Muscle of leg (tissue), 3 donors: ENCODE measurements at regions not wholly inside any gene's neighbourhood (a gene's known extent, or its start where the extent isn't known, plus 50 kb on each side); places are given as distances from the start of the nearest gene placed in this dataset.

ENCODE experiments used
- DNase-seq: peaks from one replicate; pipeline ENCODE4 v3.0.0; 2013
- H3K27ac ChIP-seq: one replicate; pipeline ENCODE4 v1.5.1; 2013; ENCODE audit warnings: mild to moderate bottlenecking, low read length, control low read depth
- H3K27me3 ChIP-seq: one replicate; pipeline ENCODE4 v1.6.1; 2013; ENCODE audit warnings: low read length; ENCODE audit not compliant: control insufficient read depth, insufficient read depth
- H3K36me3 ChIP-seq: one replicate; pipeline ENCODE4 v1.6.1; 2013; ENCODE audit warnings: low read length; ENCODE audit not compliant: control insufficient read depth, insufficient read depth
- H3K4me1 ChIP-seq: one replicate; pipeline ENCODE4 v1.6.1; 2013; ENCODE audit warnings: low read length; ENCODE audit not compliant: control insufficient read depth, insufficient read depth
- H3K4me3 ChIP-seq: one replicate; pipeline ENCODE4 v1.5.1; 2013; ENCODE audit warnings: low read length, control low read depth
- H3K9me3 ChIP-seq: replicated peaks from 2 replicates; pipeline ENCODE4 v1.6.1; 2013; ENCODE audit warnings: low read depth, low read length; ENCODE audit not compliant: control insufficient read depth
- WGBS: methylation state at CpG from one replicate; pipeline ENCODE4 v1.1.5; 2013; ENCODE audit warnings: missing lambda C conversion rate; ENCODE audit not compliant: insufficient coverage; 5-methylcytosine and 5-hydroxymethylcytosine counted together

DNA sequence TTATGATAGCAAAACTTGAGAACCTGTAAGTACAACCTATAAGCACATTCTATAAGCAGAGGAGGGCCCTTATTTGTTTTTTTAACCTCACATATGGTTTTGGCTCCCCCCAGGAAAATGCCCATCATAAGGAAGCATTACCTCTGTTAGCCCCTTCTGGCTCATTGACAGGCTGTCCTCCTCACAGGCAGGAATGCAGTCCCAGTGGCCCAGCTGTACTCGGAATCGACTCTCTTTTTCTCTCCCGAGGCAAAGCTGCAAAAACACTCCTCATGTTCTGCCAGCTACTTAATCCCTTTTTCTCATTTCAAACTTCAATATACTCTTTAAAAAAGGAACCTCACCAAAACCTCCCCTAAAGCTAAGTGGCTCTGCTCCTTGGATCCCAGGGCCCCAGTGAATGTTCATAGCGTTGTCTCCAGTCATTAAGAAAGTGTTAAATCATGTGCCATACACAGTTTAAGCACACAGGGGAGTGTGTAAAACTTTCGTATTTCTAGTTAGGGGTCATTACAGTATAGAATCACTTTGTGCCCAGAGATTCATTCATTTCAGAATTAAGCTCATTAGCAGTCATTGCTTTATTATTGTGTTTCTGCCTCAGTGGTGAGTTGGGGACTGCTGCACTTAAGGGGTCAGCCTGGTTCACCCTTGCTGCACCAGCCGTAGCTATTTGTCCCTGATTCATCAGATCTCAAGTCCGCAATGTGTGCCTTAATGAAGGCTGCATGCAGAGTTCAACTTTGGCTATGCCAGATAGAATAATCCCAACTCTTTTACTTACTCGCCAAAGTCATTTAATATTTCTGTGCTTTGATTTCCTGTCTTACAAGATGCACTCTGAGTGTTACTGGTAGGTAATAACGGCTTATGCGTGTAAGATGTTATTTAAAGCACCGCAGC lies 57.6 kb downstream of the JRKL start:
- Histone ChIP-seq H3K36me3 (no peaks in the 10 kb centered on the region), H3K27ac (no peak overlapping the region), H3K4me1 (no peaks in the 10 kb centered on the region), H3K27me3 (no peaks in the 10 kb centered on the region), H3K9me3 (no peaks in the 10 kb centered on the region), H3K4me3 (no peak overlapping the region)
- WGBS, result 22% methylated on average over 5 of the region's 11 CpGs
- DNase-seq, result peak; percentile 7

DNA sequence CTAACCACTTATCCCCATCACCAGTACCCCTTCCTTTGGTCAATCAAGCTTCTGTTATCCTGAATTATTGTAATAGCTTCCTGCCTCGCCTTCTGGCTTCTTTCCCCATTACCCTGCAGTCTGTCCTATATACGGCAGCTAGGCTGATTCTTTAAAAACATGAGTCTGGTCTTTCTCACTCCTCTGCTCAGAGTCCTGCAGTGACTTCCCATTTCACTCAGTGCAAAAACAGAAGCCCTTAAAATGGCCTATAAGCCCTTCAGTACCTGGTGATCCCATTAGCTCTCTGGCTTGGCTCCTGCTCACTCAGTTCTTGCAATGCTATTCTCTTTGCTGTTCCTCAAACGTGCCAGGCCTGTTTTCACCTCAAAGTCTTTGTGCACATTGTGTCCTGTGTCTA lies 58.4 kb downstream of the JRKL start:
- Histone ChIP-seq H3K36me3 (no peaks in the 10 kb centered on the region), H3K4me3 (no peak overlapping the region), H3K27ac (no peak overlapping the region), H3K4me1 (no peaks in the 10 kb centered on the region), H3K9me3 (no peaks in the 10 kb centered on the region), H3K27me3 (no peaks in the 10 kb centered on the region)
- peak; percentile 22 for DNase-seq
- 43% methylated on average over 3 of the region's 3 CpGs for WGBS

DNA sequence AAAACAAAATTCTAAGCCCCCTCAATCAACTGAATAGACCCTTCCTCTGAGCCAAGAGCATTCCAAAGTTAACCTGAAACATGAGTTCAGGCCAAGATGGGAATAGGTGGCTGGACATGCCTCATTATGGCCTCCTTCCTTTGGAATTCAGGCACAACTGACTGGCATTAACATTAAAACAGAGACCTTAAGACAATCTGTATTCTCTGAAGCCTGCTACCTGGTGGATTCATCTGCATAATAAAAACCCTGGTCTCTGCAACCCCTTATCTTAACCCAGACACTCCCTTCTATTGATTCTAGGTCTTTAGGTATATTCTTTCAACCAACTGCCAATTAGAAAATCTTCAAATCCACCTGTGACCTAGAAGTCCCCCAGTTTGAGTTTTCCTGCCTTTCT lies 66.3 kb downstream of the JRKL start:
- Histone ChIP-seq H3K36me3 (no peaks in the 10 kb centered on the region), H3K27me3 (no peaks in the 10 kb centered on the region), H3K4me1 (no peaks in the 10 kb centered on the region), H3K27ac (no peak overlapping the region), H3K9me3 (no peaks in the 10 kb centered on the region), H3K4me3 (no peak overlapping the region)
- no peak for DNase-seq

DNA sequence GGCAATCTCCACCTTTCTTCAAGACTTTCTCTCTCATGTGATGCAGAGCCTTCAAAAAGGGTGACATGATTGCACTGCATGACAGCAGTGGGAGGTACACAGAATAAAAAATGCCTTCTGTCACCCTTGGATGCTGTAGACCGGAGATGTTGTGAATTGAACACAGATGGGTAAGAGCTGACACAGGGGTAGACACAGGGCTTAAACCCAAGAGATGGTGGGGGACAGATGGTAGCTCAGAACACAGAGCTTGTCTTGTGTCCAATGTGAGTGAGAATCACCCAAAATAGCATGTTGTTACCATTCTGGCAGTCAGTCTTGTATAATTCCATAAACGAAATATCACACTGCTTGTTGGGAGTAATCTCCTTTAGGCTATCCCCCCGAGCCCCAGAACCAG lies 69.9 kb downstream of the JRKL start:
- H3K27ac ChIP-seq, result no peak overlapping the region
- WGBS, result 83% methylated on average over 3 of the region's 3 CpGs
- no peak for DNase-seq
- H3K27me3 ChIP-seq, result no peaks in the 10 kb centered on the region
- H3K9me3 ChIP-seq, result no peaks in the 10 kb centered on the region
- no peak overlapping the region for H3K4me3 ChIP-seq
- H3K36me3 ChIP-seq, result no peaks in the 10 kb centered on the region
- no peaks in the 10 kb centered on the region for H3K4me1 ChIP-seq

GRCh38 chr11:96461871-96462270 lies 72.1 kb downstream of the JRKL start:
- DNase-seq, result no peak
- no peaks in the 10 kb centered on the region for H3K27me3 ChIP-seq
- no peak overlapping the region for H3K27ac ChIP-seq
- 57% methylated on average over 1 of the region's 2 CpGs for WGBS
- H3K9me3 ChIP-seq, result no peaks in the 10 kb centered on the region
- H3K36me3 ChIP-seq, result no peaks in the 10 kb centered on the region
- no peak overlapping the region for H3K4me3 ChIP-seq
- H3K4me1 ChIP-seq, result no peaks in the 10 kb centered on the region

DNA sequence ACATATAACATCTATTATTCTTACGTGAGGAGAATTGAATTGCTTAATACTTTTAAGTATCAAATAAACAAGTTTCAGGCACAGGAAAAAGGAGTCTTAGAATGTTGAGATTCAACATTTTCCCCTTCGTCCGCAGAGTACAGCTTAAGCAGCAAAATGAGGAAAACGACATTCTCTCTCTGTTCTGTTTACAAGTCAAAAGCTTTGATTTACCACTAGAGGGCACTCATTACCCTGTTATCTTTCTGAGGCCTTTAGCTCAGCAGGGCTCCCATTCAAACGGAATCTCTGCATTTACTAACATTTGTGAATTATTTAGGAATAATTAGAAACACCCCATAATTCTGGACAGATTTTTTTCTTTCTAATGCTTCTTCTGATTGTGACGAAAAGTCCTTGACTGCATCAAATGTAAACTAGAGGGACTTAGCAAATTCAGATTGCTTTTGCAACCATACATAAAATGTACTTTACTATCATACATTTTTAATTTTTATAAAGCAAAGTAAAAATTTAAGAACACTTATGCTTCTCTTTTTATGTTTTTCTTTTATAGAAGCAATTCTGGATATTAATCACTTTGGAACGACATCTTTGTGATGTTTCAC lies 75.0 kb downstream of the JRKL start:
- 0% methylated on average over 3 of the region's 7 CpGs for WGBS
- Histone ChIP-seq H3K27ac (no peak overlapping the region), H3K4me1 (no peaks in the 10 kb centered on the region), H3K9me3 (no peaks in the 10 kb centered on the region), H3K27me3 (no peaks in the 10 kb centered on the region), H3K4me3 (no peak overlapping the region), H3K36me3 (no peaks in the 10 kb centered on the region)
- peak; percentile 88 for DNase-seq

- H3K9me3 ChIP-seq, result no peaks in the 10 kb centered on the region
- no peaks in the 10 kb centered on the region for H3K27me3 ChIP-seq
- no peak overlapping the region for H3K4me3 ChIP-seq
- no peak overlapping the region for H3K27ac ChIP-seq
- WGBS, result 58% methylated on average over 2 of the region's 3 CpGs
- DNase-seq, result peak; percentile 32
- H3K4me1 ChIP-seq, result no peaks in the 10 kb centered on the region
- no peaks in the 10 kb centered on the region for H3K36me3 ChIP-seq
Observed at GRCh38 chr11:96465512-96465911, 75.7 kb downstream of the JRKL start.

GRCh38 chr11:96466607-96467006 lies 76.8 kb downstream of the JRKL start:
- H3K36me3 ChIP-seq, result no peaks in the 10 kb centered on the region
- H3K27ac ChIP-seq, result no peak overlapping the region
- DNase-seq, result no peak
- no peak overlapping the region for H3K4me3 ChIP-seq
- H3K4me1 ChIP-seq, result no peaks in the 10 kb centered on the region
- 100% methylated on average over 1 of the region's 2 CpGs for WGBS
- H3K27me3 ChIP-seq, result no peaks in the 10 kb centered on the region
- H3K9me3 ChIP-seq, result no peaks in the 10 kb centered on the region

DNA sequence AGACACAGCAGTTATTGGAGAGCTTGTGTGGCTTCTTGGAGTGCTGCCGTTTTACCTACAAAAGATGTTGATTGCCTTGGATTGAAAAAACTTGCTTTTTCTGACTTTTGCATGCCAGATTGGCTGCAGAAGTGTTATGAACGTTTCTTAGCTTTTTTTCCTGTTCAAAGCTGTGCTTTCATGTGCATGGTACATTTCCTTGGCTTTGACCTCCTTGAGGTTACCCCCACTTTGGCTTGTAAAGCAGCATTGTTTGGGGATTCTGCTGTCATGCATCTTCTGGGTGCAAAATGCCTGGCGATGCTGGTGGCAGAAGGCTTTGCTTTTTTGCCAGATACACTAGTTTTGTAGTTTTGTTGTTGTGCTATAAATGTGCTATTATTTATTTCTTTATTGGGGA lies 80.0 kb downstream of the JRKL start:
- 48% methylated on average over 2 of the region's 3 CpGs for WGBS
- H3K4me1 ChIP-seq, result no peaks in the 10 kb centered on the region
- no peaks in the 10 kb centered on the region for H3K27me3 ChIP-seq
- no peak overlapping the region for H3K27ac ChIP-seq
- H3K4me3 ChIP-seq, result no peak overlapping the region
- H3K36me3 ChIP-seq, result no peaks in the 10 kb centered on the region
- no peak for DNase-seq
- peaks cover 12% of the 10 kb centered on the region for H3K9me3 ChIP-seq

GRCh38 chr11:96470521-96470920 lies 80.7 kb downstream of the JRKL start:
- H3K27ac ChIP-seq, result no peak overlapping the region
- H3K36me3 ChIP-seq, result no peaks in the 10 kb centered on the region
- H3K4me3 ChIP-seq, result no peak overlapping the region
- no peaks in the 10 kb centered on the region for H3K4me1 ChIP-seq
- peaks cover 12% of the 10 kb centered on the region for H3K9me3 ChIP-seq
- H3K27me3 ChIP-seq, result no peaks in the 10 kb centered on the region
- no CpG with 5 or more reads among the region's 1 CpG for WGBS
- DNase-seq, result no peak
